ENCODE measurements at regions not wholly inside any gene's neighbourhood (a gene's known extent, or its start where the extent isn't known, plus 50 kb on each side); places are given as distances from the start of the nearest gene placed in this dataset.

DNA sequence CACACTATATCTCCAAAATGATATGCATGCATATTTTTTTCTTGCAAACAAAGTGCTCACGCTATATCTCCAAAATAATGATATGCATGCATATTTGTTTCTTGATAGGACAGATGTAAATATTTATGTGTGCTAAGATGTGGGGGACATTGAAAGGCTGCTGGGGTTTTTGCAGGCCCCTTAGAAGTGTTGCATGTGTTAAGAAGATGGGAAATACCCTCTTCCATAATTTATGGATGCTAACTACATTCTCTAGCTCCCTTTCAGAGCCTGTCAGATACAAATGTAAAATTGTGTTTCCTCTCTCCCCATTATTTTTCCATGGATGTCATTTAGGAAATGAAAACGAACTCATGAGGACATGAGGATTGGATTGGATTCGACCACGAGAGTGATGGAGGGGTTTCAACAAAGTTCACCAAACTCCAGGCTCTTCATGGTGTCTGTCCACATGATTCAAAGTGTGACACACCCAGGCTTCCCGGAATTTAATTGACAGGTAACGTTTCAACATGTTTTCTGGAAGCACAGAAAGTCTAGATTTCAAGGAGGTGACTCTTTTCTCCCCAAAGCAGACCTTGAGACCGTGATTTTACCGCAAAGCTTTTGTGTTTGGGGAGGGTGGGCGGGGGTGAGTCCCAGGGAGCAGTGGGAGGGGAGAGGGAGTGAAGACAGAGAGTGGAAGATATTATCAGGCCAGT is 94.4 kb upstream of the CD99 start:
- TF ChIP-seq, protein P1, sequence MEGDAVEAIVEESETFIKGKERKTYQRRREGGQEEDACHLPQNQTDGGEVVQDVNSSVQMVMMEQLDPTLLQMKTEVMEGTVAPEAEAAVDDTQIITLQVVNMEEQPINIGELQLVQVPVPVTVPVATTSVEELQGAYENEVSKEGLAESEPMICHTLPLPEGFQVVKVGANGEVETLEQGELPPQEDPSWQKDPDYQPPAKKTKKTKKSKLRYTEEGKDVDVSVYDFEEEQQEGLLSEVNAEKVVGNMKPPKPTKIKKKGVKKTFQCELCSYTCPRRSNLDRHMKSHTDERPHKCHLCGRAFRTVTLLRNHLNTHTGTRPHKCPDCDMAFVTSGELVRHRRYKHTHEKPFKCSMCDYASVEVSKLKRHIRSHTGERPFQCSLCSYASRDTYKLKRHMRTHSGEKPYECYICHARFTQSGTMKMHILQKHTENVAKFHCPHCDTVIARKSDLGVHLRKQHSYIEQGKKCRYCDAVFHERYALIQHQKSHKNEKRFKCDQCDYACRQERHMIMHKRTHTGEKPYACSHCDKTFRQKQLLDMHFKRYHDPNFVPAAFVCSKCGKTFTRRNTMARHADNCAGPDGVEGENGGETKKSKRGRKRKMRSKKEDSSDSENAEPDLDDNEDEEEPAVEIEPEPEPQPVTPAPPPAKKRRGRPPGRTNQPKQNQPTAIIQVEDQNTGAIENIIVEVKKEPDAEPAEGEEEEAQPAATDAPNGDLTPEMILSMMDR (IDR thresholded peaks at IDR 0.05) = no peak
- TF ChIP-seq POLR2AphosphoS5 (IDR thresholded peaks at IDR 0.05) (no peak), POLR2A (IDR thresholded peaks at IDR 0.05) (no peak), EP300 (IDR thresholded peaks at IDR 0.05; ENCODE audit: low read depth) (no peak)
